ENCODE measurements at regions not wholly inside any gene's neighbourhood (a gene's known extent, or its start where the extent isn't known, plus 50 kb on each side); places are given as distances from the start of the nearest gene placed in this dataset.

DNA sequence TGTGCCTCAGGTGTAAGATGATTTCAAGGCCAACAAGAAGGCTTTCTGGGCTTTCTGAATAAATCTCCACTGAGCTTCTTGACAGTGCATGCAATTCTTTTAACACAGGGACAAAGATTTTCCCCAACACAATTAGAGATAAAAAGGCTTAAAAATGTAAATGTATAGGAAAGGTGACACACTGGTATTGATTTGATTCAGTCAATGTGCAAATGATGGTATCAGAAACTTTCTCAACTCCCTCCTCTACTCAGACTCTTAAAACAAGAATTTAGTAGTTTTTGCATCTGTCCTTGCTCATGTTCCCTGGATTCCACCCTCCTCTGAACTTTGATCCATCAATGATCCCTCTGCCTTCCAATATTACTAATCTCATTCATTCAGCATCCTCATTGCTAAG is 111.6 kb upstream of the FNDC3A start:
- no peak for TF ChIP-seq CTCF (conservative IDR thresholded peaks at IDR 0.05; ENCODE audit: low read depth in 2 of 2)
- no peak for TF ChIP-seq EZH2phosphoT487 (IDR thresholded peaks at IDR 0.05; ENCODE audit: unreplicated experiment)
- no peak for TF ChIP-seq POLR2AphosphoS5 (IDR thresholded peaks at IDR 0.05; ENCODE audit: low read depth)
- no peak for TF ChIP-seq REST (IDR thresholded peaks at IDR 0.05; ENCODE audit: unreplicated experiment)
- TF ChIP-seq, protein P1, sequence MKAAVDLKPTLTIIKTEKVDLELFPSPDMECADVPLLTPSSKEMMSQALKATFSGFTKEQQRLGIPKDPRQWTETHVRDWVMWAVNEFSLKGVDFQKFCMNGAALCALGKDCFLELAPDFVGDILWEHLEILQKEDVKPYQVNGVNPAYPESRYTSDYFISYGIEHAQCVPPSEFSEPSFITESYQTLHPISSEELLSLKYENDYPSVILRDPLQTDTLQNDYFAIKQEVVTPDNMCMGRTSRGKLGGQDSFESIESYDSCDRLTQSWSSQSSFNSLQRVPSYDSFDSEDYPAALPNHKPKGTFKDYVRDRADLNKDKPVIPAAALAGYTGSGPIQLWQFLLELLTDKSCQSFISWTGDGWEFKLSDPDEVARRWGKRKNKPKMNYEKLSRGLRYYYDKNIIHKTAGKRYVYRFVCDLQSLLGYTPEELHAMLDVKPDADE (IDR thresholded peaks at IDR 0.05) = no peak
- no peak for TF ChIP-seq CREB1 (CRISPR knock-in tag; IDR thresholded peaks at IDR 0.05; ENCODE audit: low read depth)
